HG02870 (cell line): ENCODE measurements at regions not wholly inside any gene's neighbourhood (a gene's known extent, or its start where the extent isn't known, plus 50 kb on each side); places are given as distances from the start of the nearest gene placed in this dataset.
"Not testable (repeated sequence)": the region's sequence is repeated elsewhere in the genome, so short reads cannot be mapped to it uniquely, and the experiment has no call there.

Experiments used
- ATAC-seq: cut with Tn5 transposase; IDR thresholded peaks from one replicate; pipeline ENCODE4 v1.9.1; 2021; ENCODE audit warnings: mild to moderate bottlenecking, moderate library complexity; ENCODE audit not compliant: unreplicated experiment

DNA sequence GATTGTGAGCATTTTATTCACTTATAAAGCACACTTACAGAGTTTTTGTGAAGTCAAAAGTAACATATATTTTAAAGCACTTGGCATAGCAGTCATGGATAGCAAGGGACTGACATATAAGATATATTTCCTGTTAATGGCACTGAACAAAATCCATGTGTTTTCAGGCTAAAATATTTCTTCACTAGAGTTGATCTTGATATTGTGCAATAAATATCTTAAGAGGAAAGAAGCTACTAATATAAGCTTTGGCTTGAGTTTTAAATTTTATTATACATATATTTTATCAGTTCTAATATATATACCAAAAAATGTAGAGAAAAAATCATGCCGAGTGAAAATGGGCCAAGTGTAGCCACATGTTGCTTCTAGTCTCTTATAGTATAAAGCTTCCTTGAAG lies 189.7 kb upstream of the DPP10 start:
- no peak for ATAC-seq

GRCh38 chr2:114254875-114255274 lies 187.6 kb upstream of the DPP10 start:
- no peak for ATAC-seq

- ATAC-seq: no peak
Observed at GRCh38 chr2:114259389-114259788, 183.1 kb upstream of the DPP10 start.

DNA sequence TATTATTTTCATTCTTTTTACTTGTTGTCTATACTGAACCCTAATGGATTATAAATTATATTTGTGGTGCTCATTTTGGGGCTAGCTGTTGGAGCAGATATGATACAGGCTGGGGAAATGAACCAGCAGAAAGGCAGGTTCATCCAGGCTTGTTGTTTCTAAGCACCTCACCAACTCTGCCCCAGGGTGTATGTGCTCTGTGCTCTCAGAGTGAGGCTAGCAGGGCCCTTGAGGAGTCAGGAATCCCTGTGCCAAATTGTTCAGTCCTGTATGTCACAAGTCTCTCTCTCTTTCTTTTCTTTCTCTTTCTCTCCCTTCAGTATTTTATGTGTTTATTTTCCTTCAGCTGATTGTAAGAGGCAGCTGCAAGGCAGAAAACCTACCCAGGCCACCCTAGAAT lies 181.1 kb upstream of the DPP10 start:
- no peak for ATAC-seq

DNA sequence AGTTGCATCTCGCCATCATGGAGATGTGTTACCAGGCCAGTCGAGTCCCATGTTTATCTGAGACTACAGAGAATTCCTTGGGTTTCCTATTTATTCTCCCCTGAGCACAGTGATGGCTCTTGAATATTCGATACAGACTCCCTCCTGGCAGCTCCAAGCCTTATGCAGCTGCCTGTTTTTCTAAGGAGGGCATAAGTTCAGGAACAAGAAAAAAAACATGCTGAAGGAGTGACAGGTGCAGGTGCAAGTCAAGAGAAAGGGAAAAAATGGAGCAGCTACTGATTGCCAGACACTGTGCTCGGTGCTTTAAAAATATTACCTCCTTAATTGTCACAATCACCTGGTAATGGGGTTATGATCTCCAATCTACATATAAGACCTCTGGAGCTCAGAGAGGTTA lies 177.2 kb upstream of the DPP10 start:
- no peak for ATAC-seq

- ATAC-seq: no peak
Observed at GRCh38 chr2:114274957-114275356, 167.5 kb upstream of the DPP10 start.

GRCh38 chr2:114281188-114281587 lies 161.3 kb upstream of the DPP10 start:
- no peak for ATAC-seq

DNA sequence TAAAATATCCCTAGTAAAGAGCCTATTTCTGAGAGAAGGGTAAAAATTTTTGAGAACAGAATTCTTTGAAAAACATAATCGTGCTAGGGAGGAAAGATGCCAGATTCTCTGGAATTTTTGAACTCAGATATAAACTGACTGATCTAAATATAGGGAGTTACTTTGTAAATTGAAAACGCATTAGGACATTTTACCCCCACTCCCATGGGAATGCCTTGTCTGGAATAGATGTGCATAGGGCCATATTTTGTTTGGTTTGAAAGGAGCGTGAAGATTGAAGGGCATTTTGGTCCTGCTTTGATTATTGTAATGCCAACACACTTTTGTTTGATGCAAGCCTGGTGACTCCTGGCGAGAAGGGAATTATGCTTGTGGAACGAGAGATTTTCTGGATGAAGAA lies 158.7 kb upstream of the DPP10 start:
- no peak for ATAC-seq

- no peak for ATAC-seq
Observed at GRCh38 chr2:114286438-114286837, 156.0 kb upstream of the DPP10 start.

DNA sequence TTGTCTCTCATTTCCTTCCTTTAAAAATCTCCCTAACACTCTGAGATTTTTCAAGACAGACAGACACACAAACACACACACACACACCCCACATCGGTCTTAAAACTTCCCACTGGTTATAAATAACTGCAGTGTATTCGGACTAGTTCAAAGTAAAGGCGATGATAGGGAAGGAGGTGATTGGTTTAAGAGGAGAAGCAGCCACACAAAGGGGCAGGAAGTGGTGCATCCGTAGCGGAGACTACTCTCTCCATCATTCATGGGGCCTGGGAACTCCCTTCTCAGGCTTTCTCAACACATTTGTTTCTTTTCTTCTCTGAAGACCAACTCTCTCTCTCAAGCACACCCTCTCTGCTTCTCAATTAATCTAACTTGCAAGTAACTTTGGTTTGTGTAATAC lies 149.1 kb upstream of the DPP10 start:
- no peak for ATAC-seq

DNA sequence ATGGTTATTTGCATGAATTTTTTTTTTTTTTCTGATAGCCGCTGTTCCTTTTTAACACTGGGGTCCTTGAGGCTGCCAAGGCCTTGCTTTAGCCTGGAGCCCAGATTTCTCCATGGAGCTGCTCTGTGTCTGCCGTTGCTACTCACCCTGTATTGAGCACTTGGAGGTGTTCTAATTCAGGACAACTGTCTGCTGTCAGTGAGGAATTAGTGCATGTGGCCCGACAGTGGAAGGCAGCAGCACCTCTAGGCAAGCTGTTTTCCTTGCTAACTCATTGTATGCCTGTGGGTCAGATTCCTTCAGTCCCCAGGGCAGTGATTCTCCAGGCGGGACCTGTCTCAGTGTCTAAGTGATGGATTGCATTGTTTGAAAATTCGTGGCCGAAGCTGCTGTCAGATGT lies 147.7 kb upstream of the DPP10 start:
- no peak for ATAC-seq

DNA sequence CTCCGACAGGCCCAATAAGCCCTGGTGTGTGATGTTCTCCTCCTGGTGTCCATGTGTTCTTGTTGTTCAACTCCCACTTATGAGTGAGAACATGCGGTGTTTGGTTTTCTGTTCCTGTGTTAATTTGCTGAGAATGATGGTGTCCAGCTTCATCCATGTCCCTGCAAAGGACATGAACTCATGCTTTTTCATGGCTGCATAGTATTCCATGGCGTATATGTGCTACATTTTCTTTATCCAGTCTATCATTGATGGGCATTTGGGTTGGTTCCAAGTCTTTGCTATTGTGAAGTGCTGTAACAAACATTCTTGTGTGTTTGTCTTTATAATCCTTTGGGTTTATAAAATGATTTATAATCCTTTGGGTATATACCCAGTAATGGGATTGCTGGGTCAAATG lies 142.1 kb upstream of the DPP10 start:
- ATAC-seq: not testable (repeated sequence)

GRCh38 chr2:114316532-114317300 lies 125.7 kb upstream of the DPP10 start:
- no peak for ATAC-seq

- no peak for ATAC-seq
Observed at GRCh38 chr2:114330594-114330993, 111.8 kb upstream of the DPP10 start.

- no peak for ATAC-seq
Observed at GRCh38 chr2:114331934-114332333, 110.5 kb upstream of the DPP10 start.

DNA sequence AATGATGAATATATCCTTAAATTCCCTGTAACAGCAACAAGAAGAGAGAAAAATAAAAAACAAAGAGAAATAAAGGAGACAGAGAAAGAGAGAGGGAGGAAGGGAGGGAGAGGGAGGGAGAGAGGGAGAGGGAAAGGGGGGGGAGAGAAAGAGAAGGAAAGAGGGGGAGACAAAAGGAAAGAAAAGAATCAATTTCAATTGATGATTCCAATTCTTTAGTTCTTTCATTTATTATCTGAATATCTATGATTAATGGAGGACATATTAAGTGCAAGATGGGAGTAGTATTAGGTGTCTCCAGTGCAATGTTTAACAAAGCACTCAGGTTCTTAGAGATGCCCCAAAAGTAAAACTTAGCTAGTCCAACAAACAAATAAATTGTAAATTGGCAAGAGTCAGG lies 97.2 kb upstream of the DPP10 start:
- ATAC-seq: no peak

DNA sequence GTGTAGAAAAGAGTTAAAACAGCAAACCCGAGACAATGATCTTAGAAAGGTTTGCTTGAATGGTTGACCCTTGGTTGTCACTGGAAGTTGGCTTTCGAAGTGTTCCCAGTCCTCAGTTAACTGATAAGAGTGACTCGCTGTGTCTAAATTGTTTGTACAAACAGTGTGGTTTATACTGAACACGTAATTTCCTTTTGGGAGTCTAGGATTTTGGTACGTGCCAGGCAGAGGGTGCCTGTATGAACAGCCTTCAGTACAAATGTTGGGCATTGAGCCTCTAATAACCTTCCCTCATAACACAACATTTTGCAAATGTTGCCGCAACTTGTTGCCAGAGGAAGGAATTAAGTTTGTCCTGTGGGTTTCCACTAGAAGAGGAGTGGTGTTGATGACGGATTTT lies 95.8 kb upstream of the DPP10 start:
- ATAC-seq: no peak

GRCh38 chr2:114350186-114350725 lies 92.2 kb upstream of the DPP10 start:
- no peak for ATAC-seq

DNA sequence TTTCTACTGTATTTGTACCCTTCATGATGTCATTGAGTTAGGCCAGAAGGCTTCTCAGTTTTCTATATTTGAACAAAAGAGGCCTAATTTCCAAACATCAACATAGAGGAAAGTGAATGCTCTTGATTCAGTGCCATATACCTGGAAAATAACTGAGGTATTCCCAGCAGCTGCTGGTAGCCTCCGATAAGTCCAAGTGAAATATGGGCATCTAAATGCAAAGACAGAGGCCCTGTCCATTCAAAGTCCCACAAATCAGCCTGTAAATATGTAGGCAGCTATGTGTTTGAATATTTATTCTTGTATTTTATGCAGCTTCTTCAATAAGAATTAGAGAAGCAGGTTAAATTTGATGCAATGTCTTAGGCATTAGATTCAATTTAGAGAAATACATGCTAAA lies 89.5 kb upstream of the DPP10 start:
- ATAC-seq: no peak

GRCh38 chr2:114354199-114354598 lies 88.2 kb upstream of the DPP10 start:
- ATAC-seq: no peak

- ATAC-seq: no peak
Observed at GRCh38 chr2:114368705-114369104, 73.7 kb upstream of the DPP10 start.

GRCh38 chr2:114371721-114372120 lies 70.7 kb upstream of the DPP10 start:
- ATAC-seq: not testable (repeated sequence)

DNA sequence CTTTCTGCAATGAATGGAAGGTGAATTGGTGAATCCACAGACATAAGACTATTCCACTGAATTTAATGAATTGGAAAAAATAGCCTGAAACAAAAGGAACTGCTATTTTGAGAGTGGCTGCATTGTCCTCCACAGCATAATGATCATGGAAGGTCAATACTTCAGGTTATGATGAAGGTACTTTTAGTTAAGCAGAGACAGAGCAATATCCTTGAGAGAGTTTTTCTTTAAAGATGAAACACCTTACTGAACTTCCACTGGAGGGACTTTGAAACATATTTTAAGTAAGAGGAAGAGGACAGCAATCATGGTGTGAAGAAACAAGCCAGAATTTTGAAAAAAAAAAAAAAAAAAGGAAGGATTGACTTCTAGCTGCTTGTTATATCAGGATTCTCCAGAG lies 68.8 kb upstream of the DPP10 start:
- no peak for ATAC-seq
